Endodermal cell (in vitro differentiated cells): ENCODE measurements at regions not wholly inside any gene's neighbourhood (a gene's known extent, or its start where the extent isn't known, plus 50 kb on each side); places are given as distances from the start of the nearest gene placed in this dataset.

Source experiments
- DNase-seq: peaks from one replicate; pipeline ENCODE4 v3.0.0-alpha.2; 2017
- H3K27ac ChIP-seq: 2 replicates; pipeline ENCODE4 v1.5.1; 2013; ENCODE audit warnings: mild to moderate bottlenecking, low read depth, low read length, moderate library complexity
- H3K27me3 ChIP-seq: 2 replicates; pipeline ENCODE4 v1.6.1; 2013; ENCODE audit warnings: mild to moderate bottlenecking, low read length, moderate library complexity; ENCODE audit not compliant: insufficient read depth, control insufficient read depth, poor library complexity, severe bottlenecking
- H3K36me3 ChIP-seq: 2 replicates; pipeline ENCODE4 v1.7.0; 2013; ENCODE audit warnings: mild to moderate bottlenecking, low read length, moderate library complexity; ENCODE audit not compliant: control insufficient read depth, insufficient read depth
- H3K4me1 ChIP-seq: one replicate; pipeline ENCODE4 v1.7.0; 2013; ENCODE audit warnings: low read length; ENCODE audit not compliant: control insufficient read depth, insufficient read depth
- H3K4me3 ChIP-seq: 2 replicates; pipeline ENCODE4 v1.5.1; 2013; ENCODE audit warnings: mild to moderate bottlenecking, low read length, moderate library complexity
- H3K9ac ChIP-seq: 2 replicates; pipeline ENCODE4 v1.6.1; 2013; ENCODE audit warnings: mild to moderate bottlenecking, low read length, moderate library complexity; ENCODE audit not compliant: poor library complexity, severe bottlenecking; ENCODE audit errors: extremely low read depth
- H3K9me3 ChIP-seq: 2 replicates; pipeline ENCODE4 v1.6.1; 2013; ENCODE audit warnings: mild to moderate bottlenecking, low read length, moderate library complexity; ENCODE audit not compliant: control insufficient read depth
- H3K27ac Mint-ChIP-seq: 2 replicates; pipeline ENCODE4 v1.8.0; 2020; ENCODE audit warnings: mixed read lengths
- H3K27me3 Mint-ChIP-seq: 2 replicates; pipeline ENCODE4 v1.8.0; 2021; ENCODE audit warnings: mild to moderate bottlenecking, mixed read lengths; ENCODE audit not compliant: insufficient read depth
- H3K36me3 Mint-ChIP-seq: 2 replicates; pipeline ENCODE4 v1.8.0; 2020; ENCODE audit warnings: low read depth, mixed read lengths
- H3K4me1 Mint-ChIP-seq: 2 replicates; pipeline ENCODE4 v1.8.0; 2020; ENCODE audit warnings: mixed read lengths
- H3K4me3 Mint-ChIP-seq: 2 replicates; pipeline ENCODE4 v1.8.0; 2020; ENCODE audit warnings: mild to moderate bottlenecking, moderate library complexity, mixed read lengths
- H3K9me3 Mint-ChIP-seq: 2 replicates; pipeline ENCODE4 v1.8.0; 2020; ENCODE audit warnings: mild to moderate bottlenecking, mixed read lengths
- WGBS, 2 experiments: methylation state at CpG; one replicate each; pipeline versions ENCODE4 v1.1.5 to v1.1.7; 2013; ENCODE audit warnings: missing lambda C conversion rate in 2 of 2, mixed read lengths in 1 of 2; ENCODE audit not compliant: insufficient coverage in 1 of 2, insufficient read length in 1 of 2; 5-methylcytosine and 5-hydroxymethylcytosine counted together
- TF ChIP-seq, protein P1 (sequence below): fragments of 200-600 bp; sonication (generic); conservative IDR thresholded peaks from 2 replicates; pipeline ENCODE4 v1.5.0; 2021; ENCODE audit warnings: antibody characterized with exemption, mild to moderate bottlenecking

- no peaks in the 10 kb centered on the region for H3K36me3 ChIP-seq
- H3K27me3 ChIP-seq, result peaks cover 31% of the 10 kb centered on the region
- H3K4me1 Mint-ChIP-seq, result peaks cover 27% of the 10 kb centered on the region
- H3K4me1 ChIP-seq, result no peaks in the 10 kb centered on the region
- no peak for DNase-seq
- H3K27me3 Mint-ChIP-seq, result peaks cover 11% of the 10 kb centered on the region
- H3K4me3 ChIP-seq, result no peak overlapping the region
- no peak overlapping the region for H3K27ac Mint-ChIP-seq
- no peaks in the 10 kb centered on the region for H3K36me3 Mint-ChIP-seq
- H3K9ac ChIP-seq, result no peak overlapping the region
- H3K27ac ChIP-seq, result no peak overlapping the region
- H3K9me3 ChIP-seq, result no peaks in the 10 kb centered on the region
- 90 to 92% methylated on average over 6 of the region's 6 CpGs for WGBS, 2 experiments
- TF ChIP-seq, protein P1, sequence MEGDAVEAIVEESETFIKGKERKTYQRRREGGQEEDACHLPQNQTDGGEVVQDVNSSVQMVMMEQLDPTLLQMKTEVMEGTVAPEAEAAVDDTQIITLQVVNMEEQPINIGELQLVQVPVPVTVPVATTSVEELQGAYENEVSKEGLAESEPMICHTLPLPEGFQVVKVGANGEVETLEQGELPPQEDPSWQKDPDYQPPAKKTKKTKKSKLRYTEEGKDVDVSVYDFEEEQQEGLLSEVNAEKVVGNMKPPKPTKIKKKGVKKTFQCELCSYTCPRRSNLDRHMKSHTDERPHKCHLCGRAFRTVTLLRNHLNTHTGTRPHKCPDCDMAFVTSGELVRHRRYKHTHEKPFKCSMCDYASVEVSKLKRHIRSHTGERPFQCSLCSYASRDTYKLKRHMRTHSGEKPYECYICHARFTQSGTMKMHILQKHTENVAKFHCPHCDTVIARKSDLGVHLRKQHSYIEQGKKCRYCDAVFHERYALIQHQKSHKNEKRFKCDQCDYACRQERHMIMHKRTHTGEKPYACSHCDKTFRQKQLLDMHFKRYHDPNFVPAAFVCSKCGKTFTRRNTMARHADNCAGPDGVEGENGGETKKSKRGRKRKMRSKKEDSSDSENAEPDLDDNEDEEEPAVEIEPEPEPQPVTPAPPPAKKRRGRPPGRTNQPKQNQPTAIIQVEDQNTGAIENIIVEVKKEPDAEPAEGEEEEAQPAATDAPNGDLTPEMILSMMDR, result no peak
- no peak overlapping the region for H3K4me3 Mint-ChIP-seq
- no peaks in the 10 kb centered on the region for H3K9me3 Mint-ChIP-seq
These were observed 235.7 kb upstream of the RAB4A start for GRCh38 chr1:229035054-229035747.

- H3K27me3 Mint-ChIP-seq, result peaks cover 11% of the 10 kb centered on the region
- H3K36me3 Mint-ChIP-seq, result no peaks in the 10 kb centered on the region
- WGBS, 2 experiments, result 81 to 100% methylated on average over 1 to 2 of the region's 2 CpGs
- Histone ChIP-seq H3K9ac (no peak overlapping the region), H3K27ac (no peak overlapping the region), H3K4me1 (no peaks in the 10 kb centered on the region), H3K9me3 (peaks cover 4% of the 10 kb centered on the region), H3K4me3 (no peak overlapping the region), H3K27me3 (peaks cover 31% of the 10 kb centered on the region), H3K36me3 (no peaks in the 10 kb centered on the region)
- H3K9me3 Mint-ChIP-seq, result no peaks in the 10 kb centered on the region
- peaks cover 23% of the 10 kb centered on the region for H3K4me1 Mint-ChIP-seq
- TF ChIP-seq, protein P1, result no peak
- no peak overlapping the region for H3K4me3 Mint-ChIP-seq
- no peak for DNase-seq
- H3K27ac Mint-ChIP-seq, result no peak overlapping the region
These were observed 235.2 kb upstream of the RAB4A start for GRCh38 chr1:229035748-229036082.

- peaks cover 16% of the 10 kb centered on the region for H3K4me1 Mint-ChIP-seq
- peaks cover 23% of the 10 kb centered on the region for H3K27me3 ChIP-seq
- peaks cover 5% of the 10 kb centered on the region for H3K27me3 Mint-ChIP-seq
- no peaks in the 10 kb centered on the region for H3K36me3 ChIP-seq
- H3K36me3 Mint-ChIP-seq, result no peaks in the 10 kb centered on the region
- no peak overlapping the region for H3K27ac ChIP-seq
- H3K9me3 Mint-ChIP-seq, result no peaks in the 10 kb centered on the region
- 89 to 91% methylated on average over 2 to 4 of the region's 4 CpGs for WGBS, 2 experiments
- no peak overlapping the region for H3K9ac ChIP-seq
- H3K4me3 Mint-ChIP-seq, result no peak overlapping the region
- H3K27ac Mint-ChIP-seq, result no peak overlapping the region
- TF ChIP-seq, protein P1, result no peak
- no peaks in the 10 kb centered on the region for H3K4me1 ChIP-seq
- no peak overlapping the region for H3K4me3 ChIP-seq
- peaks cover 7% of the 10 kb centered on the region for H3K9me3 ChIP-seq
- DNase-seq, result no peak
These were observed 233.0 kb upstream of the RAB4A start for GRCh38 chr1:229037806-229038405.
